OCI-LY3 (cell line): ENCODE measurements at regions not wholly inside any gene's neighbourhood (a gene's known extent, or its start where the extent isn't known, plus 50 kb on each side); places are given as distances from the start of the nearest gene placed in this dataset.

Experiments used
- H2AFZ ChIP-seq: fragments of 200-600, 300-600 bp; shearing (Covaris generic); 2 replicates; pipeline ENCODE4 v1.6.0; 2014; ENCODE audit warnings: antibody characterized with exemption, low read depth, low read length
- H3K27ac ChIP-seq: fragments of 200-600, 300-600 bp; sonication (generic); 2 replicates; pipeline ENCODE4 v1.5.1; 2014; ENCODE audit warnings: mild to moderate bottlenecking, low read length, moderate library complexity, mixed read lengths
- H3K27me3 ChIP-seq: fragments of 200-600, 300-600 bp; sonication (generic); 2 replicates; pipeline ENCODE4 v1.6.1; 2014; ENCODE audit warnings: low read depth, low read length, mixed read lengths
- H3K36me3 ChIP-seq: fragments of 200-600, 300-600 bp; sonication (generic); replicated peaks from 2 replicates; pipeline ENCODE3; 2014; ENCODE audit warnings: low read depth, low read length, mixed read lengths
- H3K4me1 ChIP-seq: fragments of 300-600, 200-600 bp; sonication (generic); 2 replicates; pipeline ENCODE4 v1.6.1; 2014; ENCODE audit warnings: low read length, mixed read lengths
- H3K4me2 ChIP-seq: fragments of 200-600, 300-600 bp; sonication (generic); 2 replicates; pipeline ENCODE4 v1.6.1; 2014; ENCODE audit warnings: low read length, mixed read lengths
- H3K4me3 ChIP-seq: fragments of 300-600, 200-600 bp; sonication (generic); 2 replicates; pipeline ENCODE4 v1.5.1; 2014; ENCODE audit warnings: antibody characterized with exemption, mild to moderate bottlenecking, low read length, moderate library complexity
- H3K79me2 ChIP-seq: fragments of 300-600, 200-600 bp; shearing (Covaris generic); 2 replicates; pipeline ENCODE4 v1.6.1; 2014; ENCODE audit warnings: mild to moderate bottlenecking, low read length, mixed read lengths
- H3K9ac ChIP-seq: fragments of 300-600, 200-600 bp; shearing (Covaris generic); 2 replicates; pipeline ENCODE4 v1.6.0; 2014; ENCODE audit warnings: mild to moderate bottlenecking, low read length, moderate library complexity
- H3K9me3 ChIP-seq: fragments of 200-600, 300-600 bp; shearing (Covaris generic); 2 replicates; pipeline ENCODE4 v1.6.1; 2014; ENCODE audit warnings: low read length, mixed read lengths; ENCODE audit not compliant: insufficient read depth
- H4K20me1 ChIP-seq: fragments of 200-600, 300-600 bp; sonication (generic); 2 replicates; pipeline ENCODE4 v1.6.1; 2016; ENCODE audit warnings: low read length, mixed read lengths; ENCODE audit not compliant: insufficient read depth
- EZH2phosphoT487 ChIP-seq: fragments of 200-600 bp; shearing (Covaris generic); IDR thresholded peaks from 2 replicates; pipeline ENCODE4 v1.6.1; 2018; ENCODE audit warnings: antibody characterized with exemption, mixed run types, low read depth
- TF ChIP-seq, protein P1 (sequence below): fragments of 200-600, 300-600 bp; sonication (generic); IDR thresholded peaks from 2 replicates; pipeline ENCODE4 v1.5.1; 2014; ENCODE audit warnings: antibody characterized with exemption, low read length, low read depth

DNA sequence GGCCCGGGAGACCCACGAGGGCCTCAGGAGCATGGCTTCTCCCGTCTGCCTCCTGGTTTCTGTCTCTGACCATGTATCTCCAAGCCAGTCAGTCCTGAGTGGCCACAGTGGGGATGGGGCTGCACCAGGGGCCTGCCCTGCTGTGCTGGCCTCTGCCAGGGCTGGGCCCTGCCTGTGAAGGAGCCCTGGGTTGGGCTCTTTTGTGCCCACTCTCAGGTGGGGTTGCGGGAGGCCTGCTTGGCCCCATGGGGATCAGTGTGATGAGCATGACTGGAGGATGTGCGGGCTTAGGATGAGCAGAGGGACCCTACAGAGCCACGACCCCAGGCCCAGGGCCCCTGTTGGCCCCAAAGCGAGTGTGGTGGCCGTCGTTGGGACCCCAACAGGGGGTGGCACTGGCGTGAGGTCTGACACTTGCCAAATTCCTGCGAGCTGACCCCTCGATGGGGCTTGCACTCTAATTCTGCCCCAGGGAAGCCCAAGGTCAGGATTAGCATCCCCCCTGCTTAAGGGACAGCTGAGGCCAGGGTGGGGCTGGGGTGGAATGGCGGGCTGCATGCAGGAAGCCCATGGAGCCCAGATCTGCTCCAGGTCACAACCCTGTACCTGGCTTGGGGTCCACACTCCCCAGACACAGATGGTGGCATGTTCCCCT lies 90.0 kb upstream of the BHLHE23 start:
- Histone ChIP-seq H3K79me2 (no peaks in the 10 kb centered on the region), H3K27ac (no peak overlapping the region), H2AFZ (no peak overlapping the region), H3K4me2 (no peak overlapping the region), H3K36me3 (no peaks in the 10 kb centered on the region), H4K20me1 (no peaks in the 10 kb centered on the region), H3K9me3 (no peaks in the 10 kb centered on the region), H3K27me3 (no peaks in the 10 kb centered on the region), H3K9ac (no peak overlapping the region), H3K4me1 (no peaks in the 10 kb centered on the region), H3K4me3 (no peak overlapping the region)
- no peak for TF ChIP-seq EZH2phosphoT487
- TF ChIP-seq, protein P1, sequence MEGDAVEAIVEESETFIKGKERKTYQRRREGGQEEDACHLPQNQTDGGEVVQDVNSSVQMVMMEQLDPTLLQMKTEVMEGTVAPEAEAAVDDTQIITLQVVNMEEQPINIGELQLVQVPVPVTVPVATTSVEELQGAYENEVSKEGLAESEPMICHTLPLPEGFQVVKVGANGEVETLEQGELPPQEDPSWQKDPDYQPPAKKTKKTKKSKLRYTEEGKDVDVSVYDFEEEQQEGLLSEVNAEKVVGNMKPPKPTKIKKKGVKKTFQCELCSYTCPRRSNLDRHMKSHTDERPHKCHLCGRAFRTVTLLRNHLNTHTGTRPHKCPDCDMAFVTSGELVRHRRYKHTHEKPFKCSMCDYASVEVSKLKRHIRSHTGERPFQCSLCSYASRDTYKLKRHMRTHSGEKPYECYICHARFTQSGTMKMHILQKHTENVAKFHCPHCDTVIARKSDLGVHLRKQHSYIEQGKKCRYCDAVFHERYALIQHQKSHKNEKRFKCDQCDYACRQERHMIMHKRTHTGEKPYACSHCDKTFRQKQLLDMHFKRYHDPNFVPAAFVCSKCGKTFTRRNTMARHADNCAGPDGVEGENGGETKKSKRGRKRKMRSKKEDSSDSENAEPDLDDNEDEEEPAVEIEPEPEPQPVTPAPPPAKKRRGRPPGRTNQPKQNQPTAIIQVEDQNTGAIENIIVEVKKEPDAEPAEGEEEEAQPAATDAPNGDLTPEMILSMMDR: no peak

DNA sequence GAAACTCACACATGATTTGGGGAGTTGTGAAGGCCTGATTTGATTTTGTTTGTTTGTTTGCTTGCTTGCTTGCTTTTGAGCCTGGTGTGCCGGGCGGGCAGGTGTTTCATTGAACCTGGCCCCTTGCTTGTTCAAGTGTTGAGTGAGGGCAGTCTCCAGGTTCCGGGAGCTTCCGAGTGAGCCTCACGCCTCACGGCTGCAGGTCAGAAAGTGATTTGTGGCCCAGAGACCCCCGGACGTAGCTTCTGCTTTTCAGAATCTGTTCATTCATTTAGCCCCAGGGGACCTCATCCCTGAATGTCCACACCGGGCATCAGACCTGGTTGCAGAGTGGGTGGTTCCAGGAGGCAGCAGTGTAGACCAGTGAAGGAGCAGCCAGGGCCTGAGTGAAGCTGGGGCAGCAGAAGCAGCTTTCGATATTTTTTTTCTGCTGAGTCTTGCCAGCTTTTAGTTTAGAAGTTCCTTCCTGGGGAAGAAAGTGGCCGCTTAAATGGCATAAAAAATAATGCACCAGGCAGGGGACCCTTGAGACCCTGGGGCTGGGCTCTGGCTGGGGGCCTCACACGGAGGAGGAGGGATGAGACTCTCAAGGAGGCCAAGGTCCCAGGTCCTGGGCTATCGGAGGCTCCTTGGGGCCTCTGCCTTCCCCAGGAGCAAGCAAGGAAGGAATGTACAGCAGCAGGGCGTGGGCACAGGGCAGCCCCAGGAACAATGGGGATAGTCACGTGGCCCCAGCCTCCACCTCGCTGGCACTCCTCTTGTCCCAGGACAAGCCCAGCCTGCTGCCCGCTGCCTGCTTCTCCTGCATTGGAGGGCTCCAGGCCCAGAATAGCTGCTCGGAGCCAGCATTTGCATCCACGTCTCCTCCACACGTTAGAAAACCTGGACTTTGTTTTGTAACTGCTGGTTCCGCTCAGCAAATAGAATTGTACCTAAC lies 89.2 kb upstream of the BHLHE23 start:
- H3K4me1 ChIP-seq: no peaks in the 10 kb centered on the region

DNA sequence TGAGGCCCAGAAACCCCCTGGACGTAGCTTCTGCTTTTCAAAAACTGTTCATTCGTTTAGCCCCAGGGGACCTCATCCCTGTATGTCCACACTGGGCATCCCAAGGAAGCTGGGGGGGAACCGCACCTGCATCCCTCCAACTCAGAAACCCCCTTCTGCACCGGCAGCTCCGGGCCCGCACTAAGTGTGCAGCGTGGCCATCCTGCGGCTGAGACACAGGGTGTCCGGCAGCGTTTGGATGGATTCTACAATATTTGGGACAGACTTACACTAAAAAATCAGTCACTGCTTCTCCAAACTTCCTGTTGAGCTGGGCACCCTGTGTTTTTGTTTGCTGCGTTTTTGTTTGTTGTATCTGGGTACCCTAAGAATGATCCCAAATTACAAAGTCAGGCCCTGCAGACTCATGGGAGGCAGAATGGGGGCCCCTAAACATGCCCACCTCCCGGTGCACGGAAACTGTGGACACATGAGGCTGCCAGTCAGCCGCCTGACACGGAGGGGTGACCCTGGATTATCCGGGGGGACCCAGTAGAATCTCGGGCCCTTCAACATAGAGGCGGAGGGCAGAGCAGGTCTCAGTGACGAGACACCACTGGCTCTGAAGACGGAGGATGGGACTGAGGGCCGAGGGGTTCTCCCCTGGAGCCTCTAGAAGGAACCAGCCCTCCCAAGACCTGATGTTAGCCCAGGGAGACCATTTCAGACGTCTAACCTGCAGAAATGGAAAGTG lies 88.2 kb upstream of the BHLHE23 start:
- Histone ChIP-seq H2AFZ (no peak overlapping the region), H3K4me1 (no peaks in the 10 kb centered on the region), H3K27me3 (no peaks in the 10 kb centered on the region), H3K9ac (no peak overlapping the region), H3K4me3 (no peak overlapping the region), H3K4me2 (no peak overlapping the region), H3K36me3 (no peaks in the 10 kb centered on the region), H4K20me1 (no peaks in the 10 kb centered on the region), H3K9me3 (no peaks in the 10 kb centered on the region), H3K27ac (no peak overlapping the region), H3K79me2 (no peaks in the 10 kb centered on the region)
- no peak for TF ChIP-seq EZH2phosphoT487
- TF ChIP-seq, protein P1: no peak

More for the DNA sequence above, 89.2 kb upstream of the BHLHE23 start:
- H4K20me1 ChIP-seq: no peaks in the 10 kb centered on the region
- no peak overlapping the region for H3K27ac ChIP-seq
- TF ChIP-seq, protein P1: no peak
- no peak for TF ChIP-seq EZH2phosphoT487
- no peak overlapping the region for H3K4me3 ChIP-seq
- no peaks in the 10 kb centered on the region for H3K9me3 ChIP-seq
- H3K27me3 ChIP-seq: no peaks in the 10 kb centered on the region
- no peak overlapping the region for H3K4me2 ChIP-seq
- no peaks in the 10 kb centered on the region for H3K36me3 ChIP-seq
- no peak overlapping the region for H3K9ac ChIP-seq
- no peaks in the 10 kb centered on the region for H3K79me2 ChIP-seq
- no peak overlapping the region for H2AFZ ChIP-seq
